Mammary epithelial cell (primary cell): ENCODE measurements at regions not wholly inside any gene's neighbourhood (a gene's known extent, or its start where the extent isn't known, plus 50 kb on each side); places are given as distances from the start of the nearest gene placed in this dataset.

Experiments
- CTCF ChIP-seq, 2 donors: IDR thresholded peaks in 1 of 2; conservative IDR thresholded peaks in 1 of 2; 2 replicates each; pipeline ENCODE4 v1.5.1; 2011 to 2012; ENCODE audit warnings: inconsistent platforms in 2 of 2, low read length in 2 of 2, mild to moderate bottlenecking in 2 of 2, control low read depth in 1 of 2, low read depth in 1 of 2; ENCODE audit not compliant: insufficient read depth in 1 of 2; ENCODE audit errors: extremely low read depth in 1 of 2
- EZH2 ChIP-seq: IDR thresholded peaks from 2 replicates; pipeline ENCODE4 v1.6.1; 2012; ENCODE audit warnings: low read length, inconsistent platforms, borderline replicate concordance

- TF ChIP-seq CTCF (conservative IDR thresholded peaks at IDR 0.05 in 1 of 2, IDR thresholded peaks at IDR 0.05 in 1 of 2; ENCODE audit: extremely low read depth in 1 of 2, insufficient read depth in 1 of 2, low read depth in 1 of 2, low read length in 2 of 2) = no peak
- no peak for TF ChIP-seq EZH2
Observed at GRCh38 chr14:27642251-27642866, 1044.5 kb upstream of the NOVA1 start.
